Hematopoietic multipotent progenitor cell (in vitro differentiated cells): ENCODE measurements at regions not wholly inside any gene's neighbourhood (a gene's known extent, or its start where the extent isn't known, plus 50 kb on each side); places are given as distances from the start of the nearest gene placed in this dataset. TPM values are rescaled to one million over a fixed set of nuclear protein-coding genes. Genes with fewer than 3 reads are reported as not detected.
A peak's percentile ranks its signal among the peaks of the same experiment; 100 is the strongest.
"Not testable (repeated sequence)": the region's sequence is repeated elsewhere in the genome, so short reads cannot be mapped to it uniquely, and the experiment has no call there.

Source experiments
- DNase-seq, 3 donors: peaks; one replicate each; pipeline ENCODE4 v3.0.0-alpha.2; 2011 to 2015; ENCODE audit warnings: low read depth in 2 of 3, low spot score in 2 of 3
- small RNA-seq: library from RNA; depleted of rRNA; stranded (forward); fragments of <200 nt; gene quantifications from one replicate; pipeline ENCODE3, GENCODE V24; 2012

DNA sequence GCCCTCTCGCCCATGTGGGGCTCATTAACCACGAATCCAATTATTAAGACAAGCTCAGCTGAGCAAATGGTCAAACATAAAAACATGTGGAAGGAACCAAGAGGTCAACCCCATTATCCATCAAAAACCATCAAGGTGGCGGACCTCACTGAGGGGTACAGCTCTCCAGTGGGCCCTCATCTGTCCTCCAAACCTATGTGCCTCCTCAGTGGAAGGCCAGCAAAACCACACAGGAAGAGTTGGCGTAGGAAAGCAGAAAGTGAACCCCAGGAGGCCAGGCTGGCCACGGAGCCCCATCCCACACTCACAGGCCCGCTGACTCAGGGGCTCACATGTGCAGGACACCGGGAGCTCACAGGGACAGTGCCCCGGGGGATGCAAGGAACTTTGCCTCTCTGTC, 66.5 kb upstream of the CLEC6A start:
- DNase-seq: not testable (repeated sequence)

DNA sequence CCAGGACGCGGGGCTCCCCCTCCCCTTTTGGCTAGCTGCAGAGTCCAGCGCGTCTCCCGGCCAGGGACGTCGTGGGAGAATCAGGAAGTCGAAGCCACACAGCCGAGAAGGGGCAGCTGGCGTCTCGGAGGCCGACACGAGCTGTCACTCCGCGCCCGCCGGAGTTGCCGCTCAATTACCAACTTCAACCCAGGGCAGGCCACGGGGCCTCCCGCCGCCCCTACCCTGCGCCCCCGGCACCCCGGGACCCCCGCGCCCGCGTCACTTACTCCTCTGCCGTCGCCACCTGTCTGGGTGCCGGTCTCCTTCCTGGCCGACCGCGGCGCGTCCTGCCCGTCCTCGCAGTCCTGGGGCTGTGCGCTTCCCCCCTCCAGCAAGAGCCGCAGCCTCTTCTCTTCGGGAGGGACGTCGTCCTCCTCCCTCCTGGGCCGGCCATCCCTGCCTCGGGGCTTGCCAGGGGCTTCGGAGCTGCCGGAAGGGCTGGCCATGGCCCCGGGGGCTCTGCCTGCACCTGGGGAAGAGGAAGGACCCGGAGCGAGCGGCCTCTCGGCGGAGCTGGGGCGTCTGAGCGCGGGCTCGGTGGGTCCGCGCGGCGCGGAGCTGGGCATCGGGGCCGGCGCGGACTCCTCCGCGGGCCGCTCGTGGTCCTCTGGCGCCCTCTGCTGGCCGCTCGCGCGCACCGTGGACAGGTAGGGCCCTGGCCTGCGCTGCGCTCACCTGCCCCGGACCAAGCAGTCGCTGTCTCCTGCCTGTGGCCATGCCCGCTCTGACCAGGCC, 65.6 kb upstream of the CLEC6A start:
- DNase-seq: peak; percentile 14 to 44 (median 40)

DNA sequence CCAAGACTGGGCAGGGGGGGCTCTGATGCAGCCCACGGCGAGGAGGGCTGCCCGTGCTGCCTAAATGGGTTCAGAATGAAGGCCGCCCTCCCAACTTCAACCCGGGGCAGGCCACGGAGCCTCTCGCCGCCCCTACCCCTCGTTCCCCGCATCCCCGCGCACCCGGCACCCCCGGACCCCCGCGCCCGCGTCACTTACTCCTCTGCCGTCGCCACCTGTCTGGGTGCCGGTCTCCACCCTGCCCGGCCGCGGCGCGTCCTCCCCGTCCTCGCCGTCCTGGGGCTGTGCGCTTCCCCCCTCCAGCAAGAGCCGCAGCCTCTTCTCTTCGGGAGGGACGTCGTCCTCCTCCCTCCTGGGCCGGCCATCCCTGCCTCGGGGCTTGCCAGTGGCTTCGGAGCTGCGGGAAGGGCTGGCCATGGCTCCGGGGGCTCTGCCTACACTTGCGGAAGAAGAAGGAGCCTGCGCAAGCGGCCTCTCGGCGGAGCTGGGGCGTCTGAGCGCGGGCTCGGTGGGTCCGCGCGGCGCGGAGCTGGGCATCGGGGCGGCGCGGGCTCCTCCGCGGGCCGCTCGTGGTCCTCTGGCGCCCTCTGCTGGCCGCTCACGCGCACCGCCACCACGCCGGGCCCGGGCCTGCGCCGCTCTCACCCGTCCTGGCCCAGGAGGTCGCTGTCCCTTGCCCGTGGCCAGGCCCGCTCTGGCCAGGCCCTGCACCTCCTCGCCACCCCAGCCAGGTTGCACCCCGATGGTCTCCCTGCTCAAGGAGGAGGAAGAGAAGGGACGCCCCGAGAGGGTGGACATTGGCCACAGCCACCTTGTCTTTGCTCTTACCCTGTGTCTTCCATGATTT, 59.3 kb upstream of the CLEC6A start:
- peak; percentile 37 to 64 (median 44) for DNase-seq

DNA sequence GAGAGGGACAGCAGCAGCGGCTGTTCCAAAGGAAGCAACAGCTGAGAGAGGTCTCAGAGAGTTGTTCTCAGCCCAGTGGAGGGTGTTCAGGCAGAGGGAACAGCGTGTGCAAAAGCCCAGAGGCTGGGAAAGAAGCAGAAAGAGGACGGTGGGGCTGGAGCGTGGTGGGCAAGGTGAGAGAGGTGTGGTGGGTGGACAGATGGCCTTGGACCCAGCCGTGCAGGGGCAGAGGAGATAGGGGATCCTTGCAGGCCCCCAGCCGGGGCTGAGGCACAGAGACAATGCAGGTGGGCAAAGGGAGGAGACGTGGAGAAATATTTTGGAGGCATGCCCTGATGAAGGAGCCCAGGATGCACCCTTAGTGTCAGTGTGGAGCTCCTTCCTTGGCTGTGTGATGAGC, 58.4 kb upstream of the CLEC6A start:
- not testable (repeated sequence) for DNase-seq

DNA sequence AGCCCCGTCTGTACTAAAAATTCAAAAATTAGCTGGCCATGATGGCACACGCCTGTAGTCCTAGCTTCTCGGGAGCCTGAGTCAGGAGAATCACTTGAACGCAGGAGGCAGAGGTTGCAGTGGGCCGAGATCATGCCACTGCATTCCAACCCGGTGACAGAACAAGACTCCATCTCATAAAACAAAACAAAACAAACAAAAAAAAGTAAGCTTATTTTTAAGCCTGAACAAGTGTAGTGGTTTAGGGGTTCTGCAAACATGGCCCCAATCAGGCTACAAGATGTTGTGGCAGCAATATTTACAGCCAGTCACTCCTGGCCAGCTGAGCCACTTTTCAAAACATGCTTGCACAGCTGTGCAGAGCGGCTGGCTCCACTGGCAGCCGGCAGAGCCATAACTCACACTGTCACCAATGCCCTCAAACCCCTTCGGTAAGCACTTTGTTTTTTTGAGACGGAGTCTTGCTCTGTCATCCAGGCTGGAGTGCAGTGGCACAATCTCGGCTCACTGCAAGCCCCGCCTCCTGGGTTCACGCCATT, 56.2 kb upstream of the CLEC6A start:
- DNase-seq: not testable (repeated sequence)

DNA sequence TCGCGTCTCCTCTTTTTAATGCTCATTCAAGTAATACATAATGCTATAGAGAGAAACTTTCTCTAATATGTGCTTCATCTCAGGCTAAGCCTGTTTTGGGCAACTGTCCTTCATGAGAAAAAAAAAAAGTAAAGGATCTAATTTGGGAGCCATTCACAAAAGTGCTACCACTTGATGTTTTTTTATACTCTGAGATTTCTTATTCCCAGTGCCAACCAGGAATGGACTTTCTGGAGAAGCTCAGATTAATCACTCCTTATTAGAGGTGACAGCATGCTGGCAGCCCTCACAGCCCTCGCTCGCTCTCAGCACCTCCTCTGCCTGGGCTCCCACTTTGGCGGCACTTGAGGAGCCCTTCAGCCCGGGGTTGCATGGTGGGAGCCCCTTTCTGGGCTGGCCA, 51.9 kb upstream of the CLEC6A start:
- not testable (repeated sequence) for DNase-seq

DNA sequence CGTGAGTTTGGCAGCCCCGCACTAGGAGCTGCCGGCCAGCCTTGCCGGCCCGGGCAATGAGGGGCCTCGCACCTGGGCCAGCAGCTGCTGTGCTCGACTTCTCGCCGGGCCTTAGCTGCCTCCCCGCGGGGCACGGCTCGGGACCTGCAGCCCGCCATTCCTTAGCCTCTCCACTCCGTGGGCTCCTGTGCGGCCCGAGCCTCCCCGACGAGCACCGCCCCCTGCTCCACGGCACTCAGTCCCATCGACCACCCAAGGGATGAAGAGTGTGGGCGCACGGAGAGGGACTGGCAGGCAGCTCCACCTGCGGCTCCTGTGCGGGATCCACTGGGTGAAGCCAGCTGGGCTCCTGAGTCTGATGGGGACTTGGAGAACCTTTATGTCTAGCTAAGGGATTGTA, 51.4 kb upstream of the CLEC6A start:
- not testable (repeated sequence) for DNase-seq

Small RNA genes in the stretch of these regions (small RNA-seq; reads per million reads assigned to genes)
- gene AC092745.3: not detected
